Mucosa of descending colon (tissue), 3 donors: ENCODE measurements at regions not wholly inside any gene's neighbourhood (a gene's known extent, or its start where the extent isn't known, plus 50 kb on each side); places are given as distances from the start of the nearest gene placed in this dataset.

Experiments used
- ATAC-seq: fragments of 200-7000 bp; cut with Tn5 transposase; one replicate; pipeline ENCODE4 v1.9.1; 2020; ENCODE audit warnings: mild to moderate bottlenecking, moderate library complexity
- DNase-seq, 3 donors: peaks; one replicate each; pipeline ENCODE4 v3.0.0-alpha.2; 2020
- H3K36me3 ChIP-seq: fragments of 200-600 bp; one replicate; pipeline ENCODE4 v1.8.0; 2021; ENCODE audit warnings: low read depth, mild to moderate bottlenecking
- H3K4me1 ChIP-seq: fragments of 200-600 bp; one replicate; pipeline ENCODE4 v1.8.0; 2021; ENCODE audit warnings: low read depth, mild to moderate bottlenecking
- H3K4me3 ChIP-seq: fragments of 200-600 bp; one replicate; pipeline ENCODE4 v1.8.0; 2021; ENCODE audit warnings: mild to moderate bottlenecking
- H3K9me3 ChIP-seq: fragments of 200-600 bp; one replicate; pipeline ENCODE4 v1.8.0; 2021; ENCODE audit warnings: mild to moderate bottlenecking
- intact Hi-C, 2 donors: fragments of 100-400 bp; cut with DNase I in 1 of 2; cut with micrococcal nuclease in 1 of 2; formaldehyde crosslinking; loops; one replicate each; pipeline versions ENCODE4 v1.11.0 to v1.11.1; 2022; cut with DNase I, micrococcal nuclease
- TF ChIP-seq, protein P1 (sequence below): fragments of 200-600 bp; IDR thresholded peaks from one replicate; pipeline ENCODE4 v1.8.0; 2022; ENCODE audit warnings: antibody characterized with exemption, mild to moderate bottlenecking
- donor health status: DM: no; HTN: no; CAD: no; lungs with moderate emphysema.
- donor health status: DM: no; HTN: no; CAD: no.
- donor health status: DM: no; HTN: yes; CAD: no.

- DNase-seq, result no peak
- ATAC-seq, result no peak
- TF ChIP-seq, protein P1, sequence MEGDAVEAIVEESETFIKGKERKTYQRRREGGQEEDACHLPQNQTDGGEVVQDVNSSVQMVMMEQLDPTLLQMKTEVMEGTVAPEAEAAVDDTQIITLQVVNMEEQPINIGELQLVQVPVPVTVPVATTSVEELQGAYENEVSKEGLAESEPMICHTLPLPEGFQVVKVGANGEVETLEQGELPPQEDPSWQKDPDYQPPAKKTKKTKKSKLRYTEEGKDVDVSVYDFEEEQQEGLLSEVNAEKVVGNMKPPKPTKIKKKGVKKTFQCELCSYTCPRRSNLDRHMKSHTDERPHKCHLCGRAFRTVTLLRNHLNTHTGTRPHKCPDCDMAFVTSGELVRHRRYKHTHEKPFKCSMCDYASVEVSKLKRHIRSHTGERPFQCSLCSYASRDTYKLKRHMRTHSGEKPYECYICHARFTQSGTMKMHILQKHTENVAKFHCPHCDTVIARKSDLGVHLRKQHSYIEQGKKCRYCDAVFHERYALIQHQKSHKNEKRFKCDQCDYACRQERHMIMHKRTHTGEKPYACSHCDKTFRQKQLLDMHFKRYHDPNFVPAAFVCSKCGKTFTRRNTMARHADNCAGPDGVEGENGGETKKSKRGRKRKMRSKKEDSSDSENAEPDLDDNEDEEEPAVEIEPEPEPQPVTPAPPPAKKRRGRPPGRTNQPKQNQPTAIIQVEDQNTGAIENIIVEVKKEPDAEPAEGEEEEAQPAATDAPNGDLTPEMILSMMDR, result no peak
- Histone ChIP-seq H3K4me1 (no peaks in the 10 kb centered on the region), H3K9me3 (no peaks in the 10 kb centered on the region), H3K4me3 (no peak overlapping the region), H3K36me3 (no peaks in the 10 kb centered on the region)
- intact Hi-C loops, result no loop called here
These were observed 680.6 kb downstream of the EPHA3 start for GRCh38 chr3:89787979-89788378.

DNA sequence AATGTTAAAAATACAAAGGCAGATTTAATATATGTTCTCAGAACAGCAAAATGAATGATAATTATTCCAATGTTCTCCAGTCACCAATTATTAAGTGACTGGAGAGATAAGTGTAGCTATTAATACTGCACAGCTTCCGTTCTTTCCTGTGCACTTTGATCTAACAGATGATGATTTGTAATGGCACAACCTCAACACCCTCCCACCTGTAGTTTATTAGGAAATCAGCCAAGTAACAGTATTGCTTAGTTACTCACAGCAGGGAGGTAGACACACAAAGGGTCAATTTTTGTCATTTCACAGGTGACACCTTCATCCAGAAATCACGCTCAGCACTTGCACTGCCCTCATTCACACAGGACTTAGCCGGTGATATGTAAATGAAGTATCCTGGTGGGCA, 688.1 kb downstream of the EPHA3 start:
- no peaks in the 10 kb centered on the region for H3K36me3 ChIP-seq
- DNase-seq, result no peak

GRCh38 chr3:89802881-89803280, 695.5 kb downstream of the EPHA3 start:
- Histone ChIP-seq H3K4me3 (no peak overlapping the region), H3K9me3 (no peaks in the 10 kb centered on the region), H3K36me3 (no peaks in the 10 kb centered on the region), H3K4me1 (no peaks in the 10 kb centered on the region)
- intact Hi-C loops, result no loop called here
- no peak for ATAC-seq
- TF ChIP-seq, protein P1, result no peak
- DNase-seq, result no peak

More for the DNA sequence above, 688.1 kb downstream of the EPHA3 start:
- no peak for ATAC-seq
- Histone ChIP-seq H3K4me1 (no peaks in the 10 kb centered on the region), H3K9me3 (no peaks in the 10 kb centered on the region), H3K4me3 (no peak overlapping the region)
- TF ChIP-seq, protein P1, result no peak
- intact Hi-C loops, result no loop called here

DNA sequence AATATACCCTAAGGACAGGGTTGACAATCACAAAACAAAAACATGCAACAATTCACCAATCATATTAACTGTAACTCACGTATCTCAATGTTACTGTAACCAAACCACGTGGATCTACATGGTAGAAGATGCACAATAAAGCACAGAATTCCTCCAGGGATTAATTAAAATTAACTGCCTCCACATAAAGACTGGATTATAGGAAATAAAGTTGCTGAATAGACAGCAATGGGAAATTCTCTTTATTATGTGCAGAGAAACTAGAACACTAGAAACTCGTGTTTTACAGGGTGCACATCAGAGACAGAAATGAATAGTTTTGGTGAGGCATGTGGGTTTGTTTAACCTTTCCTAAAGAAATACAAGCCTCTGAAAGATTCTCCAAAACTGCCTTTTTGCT, 696.3 kb downstream of the EPHA3 start:
- intact Hi-C loops, result no loop called here
- DNase-seq, result no peak
- ATAC-seq, result no peak
- no peak overlapping the region for H3K4me3 ChIP-seq
- no peaks in the 10 kb centered on the region for H3K36me3 ChIP-seq
- no peaks in the 10 kb centered on the region for H3K4me1 ChIP-seq
- H3K9me3 ChIP-seq, result no peaks in the 10 kb centered on the region
- TF ChIP-seq, protein P1, result no peak

DNA sequence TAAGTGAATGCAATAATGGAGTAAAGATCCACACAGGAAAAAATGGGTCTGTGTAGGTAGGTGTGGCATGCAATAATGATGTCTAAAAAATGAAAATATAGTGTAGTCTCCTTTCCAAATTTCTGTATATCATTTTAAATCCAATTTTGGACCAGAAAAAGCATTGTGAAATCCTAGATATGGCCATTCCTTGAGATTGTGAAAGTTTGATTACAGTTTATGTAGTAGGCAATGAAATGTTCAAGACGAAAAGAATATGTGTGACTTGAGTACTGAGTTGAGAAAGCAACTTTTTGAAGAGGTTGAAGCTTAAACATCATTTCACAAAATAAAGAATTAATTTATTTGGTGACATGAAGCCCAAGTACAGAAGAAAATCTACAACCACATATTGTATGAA, 698.7 kb downstream of the EPHA3 start:
- H3K9me3 ChIP-seq, result no peaks in the 10 kb centered on the region
- no peak for DNase-seq
- H3K36me3 ChIP-seq, result no peaks in the 10 kb centered on the region
- intact Hi-C loops, result no loop called here
- TF ChIP-seq, protein P1, result no peak
- no peaks in the 10 kb centered on the region for H3K4me1 ChIP-seq
- ATAC-seq, result no peak
- no peak overlapping the region for H3K4me3 ChIP-seq

GRCh38 chr3:89808680-89809197, 701.3 kb downstream of the EPHA3 start:
- Histone ChIP-seq H3K4me3 (no peak overlapping the region), H3K9me3 (no peaks in the 10 kb centered on the region), H3K36me3 (no peaks in the 10 kb centered on the region), H3K4me1 (no peaks in the 10 kb centered on the region)
- intact Hi-C loops, result no loop called here
- TF ChIP-seq, protein P1, result no peak
- no peak for DNase-seq
- ATAC-seq, result no peak
